HG03280 (cell line): ENCODE measurements at regions not wholly inside any gene's neighbourhood (a gene's known extent, or its start where the extent isn't known, plus 50 kb on each side); places are given as distances from the start of the nearest gene placed in this dataset.

Experiments
- ATAC-seq: cut with Tn5 transposase; IDR thresholded peaks from one replicate; pipeline ENCODE4 v1.9.1; 2021; ENCODE audit warnings: mild to moderate bottlenecking, moderate library complexity; ENCODE audit not compliant: unreplicated experiment

- ATAC-seq, result no peak
Measured at GRCh38 chr3:22971497-22971896, 231.6 kb upstream of the UBE2E2 start.

- no peak for ATAC-seq
Measured at GRCh38 chr3:22977042-22977441, 226.1 kb upstream of the UBE2E2 start.

- no peak for ATAC-seq
Measured at GRCh38 chr3:22977650-22978289, 225.4 kb upstream of the UBE2E2 start.

- no peak for ATAC-seq
Measured at GRCh38 chr3:22979581-22979980, 223.5 kb upstream of the UBE2E2 start.

- ATAC-seq, result no peak
Measured at GRCh38 chr3:22980346-22980745, 222.8 kb upstream of the UBE2E2 start.

GRCh38 chr3:22981166-22981565 is 222.0 kb upstream of the UBE2E2 start:
- ATAC-seq, result no peak

- ATAC-seq, result no peak
Measured at GRCh38 chr3:22981861-22982260, 221.3 kb upstream of the UBE2E2 start.

GRCh38 chr3:22982981-22983587 is 220.0 kb upstream of the UBE2E2 start:
- no peak for ATAC-seq

- no peak for ATAC-seq
Measured at GRCh38 chr3:22986958-22987357, 216.2 kb upstream of the UBE2E2 start.

- ATAC-seq, result no peak
Measured at GRCh38 chr3:22988566-22988965, 214.6 kb upstream of the UBE2E2 start.

GRCh38 chr3:22989716-22990115 is 213.4 kb upstream of the UBE2E2 start:
- ATAC-seq, result no peak

GRCh38 chr3:22990291-22991200 is 212.6 kb upstream of the UBE2E2 start:
- ATAC-seq, result no peak

- no peak for ATAC-seq
Measured at GRCh38 chr3:22994781-22995180, 208.3 kb upstream of the UBE2E2 start.

- ATAC-seq, result no peak
Measured at GRCh38 chr3:22996920-22997571, 206.1 kb upstream of the UBE2E2 start.

GRCh38 chr3:23000371-23000770 is 202.8 kb upstream of the UBE2E2 start:
- ATAC-seq, result no peak

GRCh38 chr3:23002151-23002550 is 201.0 kb upstream of the UBE2E2 start:
- no peak for ATAC-seq

GRCh38 chr3:23002836-23003732 is 200.0 kb upstream of the UBE2E2 start:
- ATAC-seq, result no peak

- ATAC-seq, result no peak
Measured at GRCh38 chr3:23003733-23004046, 199.4 kb upstream of the UBE2E2 start.

GRCh38 chr3:23004971-23005370 is 198.2 kb upstream of the UBE2E2 start:
- no peak for ATAC-seq

- ATAC-seq, result no peak
Measured at GRCh38 chr3:23017801-23018200, 185.3 kb upstream of the UBE2E2 start.
